Left cardiac atrium (tissue), 4 donors: ENCODE measurements at regions not wholly inside any gene's neighbourhood (a gene's known extent, or its start where the extent isn't known, plus 50 kb on each side); places are given as distances from the start of the nearest gene placed in this dataset.
A peak's percentile ranks its signal among the peaks of the same experiment; 100 is the strongest.
"Not testable (repeated sequence)": the region's sequence is repeated elsewhere in the genome, so short reads cannot be mapped to it uniquely, and the experiment has no call there.

ENCODE experiments used
- ATAC-seq, 2 donors: fragments of 200-7000 bp; cut with Tn5 transposase; one replicate each; pipeline ENCODE4 v1.9.1; 2020; ENCODE audit warnings: mild to moderate bottlenecking in 2 of 2, moderate library complexity in 2 of 2
- DNase-seq: peaks from one replicate; pipeline ENCODE4 v3.0.0-alpha.2; 2020
- intact Hi-C, 2 donors: fragments of 100-400 bp; cut with DNase I; formaldehyde crosslinking; loops; one replicate each; pipeline versions ENCODE4 v1.14.1 to v1.15.1; 2022 to 2023
- donor health status: DM: no; HTN: yes; CAD: no.
- donor health status: DM: no; HTN: yes; CAD: no; lungs with severe emphysema.
- donor health status: DM: yes; HTN: yes; CAD: no.
- donor health status: Dilated cardiomyopathy.

DNA sequence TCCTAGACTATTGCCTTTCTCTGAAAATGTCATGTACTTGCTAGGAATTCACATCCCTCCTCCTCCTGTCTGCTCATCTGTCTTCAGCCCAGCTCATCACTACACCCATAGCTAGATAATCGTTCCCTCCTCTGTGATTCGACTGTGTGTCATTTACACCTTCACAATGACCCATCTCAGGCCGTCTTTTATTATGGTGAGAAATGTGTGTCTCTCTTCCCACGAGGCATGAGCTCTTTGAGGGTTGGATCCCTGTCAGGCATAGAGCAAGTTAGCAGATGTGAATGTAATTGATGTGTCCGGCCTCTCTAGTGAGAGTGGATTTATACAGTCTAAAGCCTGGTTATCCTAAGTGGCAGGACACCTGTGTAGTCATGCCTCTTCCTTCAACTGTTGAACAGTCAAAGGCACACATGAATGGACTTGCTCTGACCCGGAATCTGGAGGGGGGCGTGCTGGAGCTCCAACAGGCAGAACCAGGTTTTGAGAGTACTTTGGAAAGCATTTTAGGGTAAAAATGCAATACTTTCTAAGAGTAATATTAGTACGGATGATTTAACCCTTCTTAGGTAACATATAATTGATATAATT is 182.1 kb downstream of the UTRN start:
- ATAC-seq (no peak), DNase-seq (no peak)
- intact Hi-C loops: no loop called here

DNA sequence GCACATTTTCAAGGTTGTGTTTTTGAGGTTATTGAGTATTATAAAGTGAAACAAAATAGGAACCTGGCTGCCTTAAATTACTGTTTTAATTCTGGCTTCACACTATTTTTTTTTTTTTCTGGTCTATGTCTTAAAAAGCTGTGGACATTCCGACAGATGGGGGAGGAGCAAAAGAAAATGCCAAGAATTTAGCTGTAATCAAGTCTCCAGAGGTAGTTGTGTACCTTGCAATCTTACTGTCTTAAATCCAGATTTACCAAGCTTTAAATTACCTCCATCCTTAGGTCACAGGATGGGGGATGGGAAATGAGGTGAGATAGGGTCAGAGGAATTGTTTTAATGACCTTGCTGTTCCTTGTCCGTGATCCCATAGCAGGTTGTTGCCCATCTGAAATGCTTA is 182.8 kb downstream of the UTRN start:
- ATAC-seq (no peak), DNase-seq (no peak)
- intact Hi-C loops: no loop called here

DNA sequence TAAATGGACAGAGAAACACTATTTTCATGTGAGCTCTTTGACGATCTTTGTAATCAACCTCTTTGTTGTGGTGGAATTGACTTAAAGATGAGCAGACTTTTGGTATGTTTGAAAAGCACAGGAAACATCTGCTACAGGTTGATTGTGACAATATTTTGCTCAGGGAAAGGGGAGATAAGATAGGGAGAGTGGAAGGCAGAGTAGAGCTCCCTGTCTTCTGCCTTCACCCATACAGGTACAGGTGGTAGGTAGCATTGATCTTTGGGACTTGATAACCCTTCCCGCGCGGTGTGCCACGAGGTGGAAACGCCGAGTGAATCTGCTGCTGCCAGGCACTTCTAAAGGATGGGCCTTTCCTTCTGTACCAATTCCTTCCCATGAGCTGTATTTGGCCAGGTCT is 183.6 kb downstream of the UTRN start:
- DNase-seq (no peak), ATAC-seq (no peak)
- intact Hi-C loops: no loop called here

DNA sequence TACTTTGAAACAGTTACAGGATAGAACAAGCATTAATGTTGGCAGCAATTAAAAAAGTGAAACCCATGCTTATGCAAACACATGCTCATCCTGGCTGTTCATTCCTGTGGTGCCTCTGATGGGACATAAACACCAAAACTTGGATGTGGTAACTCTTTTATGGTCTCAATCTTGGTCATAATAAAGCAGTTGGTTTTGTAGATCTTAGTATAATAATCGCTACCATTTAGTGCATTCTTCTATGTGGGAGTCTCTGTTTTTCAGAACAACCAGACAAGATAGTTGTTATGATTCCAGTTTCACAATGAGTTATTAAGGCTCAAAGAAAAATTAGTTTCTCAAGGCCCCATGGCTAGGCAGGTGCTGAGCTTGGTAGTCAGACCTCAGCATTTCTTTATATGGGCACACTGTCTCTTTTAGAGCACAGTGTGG is 184.0 kb downstream of the UTRN start:
- intact Hi-C loops: no loop called here
- DNase-seq: no peak

DNA sequence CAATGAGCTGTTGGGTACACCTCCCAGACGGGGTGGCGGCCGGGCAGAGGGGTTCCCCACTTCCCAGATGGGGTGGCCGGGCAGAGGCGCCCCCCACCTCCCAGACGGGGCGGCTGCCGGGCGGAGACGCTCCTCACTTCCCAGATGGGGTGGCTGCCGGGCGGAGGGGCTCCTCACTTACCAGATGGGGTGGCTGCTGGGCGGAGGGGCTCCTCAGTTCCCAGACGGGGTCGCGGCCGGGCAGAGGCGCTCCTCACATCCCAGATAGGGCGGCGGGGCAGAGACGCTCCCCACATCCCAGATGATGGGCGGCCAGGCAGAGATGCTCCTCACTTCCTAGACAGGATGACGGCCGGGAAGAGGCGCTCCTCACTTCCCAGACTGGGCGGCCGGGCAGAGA is 185.1 kb downstream of the UTRN start:
- intact Hi-C loops: loop anchor here in 1 of 2 donors (10.0 kb wide), 1 partner anchor 255 kb away; no protein-coding TSS in a partner anchor

More for the DNA sequence above, 184.0 kb downstream of the UTRN start:
- no peak for ATAC-seq

DNA sequence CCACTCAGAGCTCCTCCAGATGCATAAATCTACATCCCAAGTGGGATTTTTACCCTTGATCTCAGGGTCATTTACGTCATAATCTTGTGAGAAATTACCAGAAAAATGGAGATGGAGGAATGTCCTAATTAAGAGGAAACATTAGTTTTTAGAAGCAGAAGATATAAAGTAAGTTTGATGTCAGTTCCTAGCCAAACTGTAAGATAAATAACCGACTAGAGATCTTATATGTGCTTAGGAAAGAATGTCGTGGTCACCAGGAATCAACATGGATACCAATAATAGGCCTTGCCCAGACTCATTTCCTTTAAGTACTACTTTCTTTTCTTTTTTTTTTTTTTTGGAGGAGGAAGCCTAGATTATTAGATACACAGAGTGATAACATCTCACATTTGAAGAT is 186.9 kb downstream of the UTRN start:
- ATAC-seq (no peak), DNase-seq (no peak)
- intact Hi-C loops: loop anchor here in 1 of 2 donors (10.0 kb wide), 1 partner anchor 257 kb away; no protein-coding TSS in a partner anchor

More for the DNA sequence above, 185.1 kb downstream of the UTRN start:
- not testable (repeated sequence) for DNase-seq, ATAC-seq

DNA sequence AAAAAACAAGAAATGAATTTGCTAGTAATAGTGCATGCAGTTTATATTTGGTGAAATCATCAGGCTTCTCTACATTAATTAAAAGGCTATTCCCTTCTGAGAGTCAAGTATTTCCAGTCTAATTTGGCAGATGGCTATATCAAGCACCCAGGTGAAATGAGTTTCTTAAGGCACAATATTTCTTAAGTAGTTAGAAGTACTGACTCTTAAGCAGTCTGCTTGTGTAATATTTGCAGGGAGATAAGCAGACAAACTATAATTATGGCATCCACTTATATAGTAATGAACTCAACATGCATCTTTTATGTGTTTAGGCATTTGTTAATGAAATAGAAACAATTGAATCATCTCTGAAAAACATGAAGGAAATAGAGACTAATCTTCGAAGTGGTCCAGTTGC is 189.2 kb downstream of the UTRN start:
- ATAC-seq (no peak), DNase-seq (no peak)
- intact Hi-C loops: loop anchor here in 1 of 2 donors (10.0 kb wide), 1 partner anchor 259 kb away; no protein-coding TSS in a partner anchor

DNA sequence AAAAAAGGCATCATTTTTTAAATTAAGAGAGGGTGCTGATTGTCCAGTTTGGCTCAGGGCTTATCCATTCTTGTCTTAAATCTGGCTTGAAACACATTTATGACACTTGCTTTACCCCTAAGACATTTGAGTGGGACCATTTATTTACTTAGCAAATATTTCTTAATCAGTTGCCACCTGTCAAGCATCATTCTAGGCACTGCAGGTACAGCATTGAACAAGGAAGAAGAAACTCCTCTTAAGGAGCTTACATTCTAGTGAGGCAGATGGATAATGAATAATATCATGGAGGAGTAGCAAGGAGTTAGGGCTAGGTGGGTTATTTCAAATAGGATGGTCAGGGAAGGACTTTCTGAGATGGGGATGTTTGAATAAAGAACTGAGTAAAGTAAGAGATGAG is 189.8 kb downstream of the UTRN start:
- intact Hi-C loops: loop anchor here (5.0 to 10.0 kb wide), 2 partner anchors 188 to 260 kb away; partner anchors contain the start of gene UTRN (in 1 of the 2)
- no peak for ATAC-seq
- no peak for DNase-seq

DNA sequence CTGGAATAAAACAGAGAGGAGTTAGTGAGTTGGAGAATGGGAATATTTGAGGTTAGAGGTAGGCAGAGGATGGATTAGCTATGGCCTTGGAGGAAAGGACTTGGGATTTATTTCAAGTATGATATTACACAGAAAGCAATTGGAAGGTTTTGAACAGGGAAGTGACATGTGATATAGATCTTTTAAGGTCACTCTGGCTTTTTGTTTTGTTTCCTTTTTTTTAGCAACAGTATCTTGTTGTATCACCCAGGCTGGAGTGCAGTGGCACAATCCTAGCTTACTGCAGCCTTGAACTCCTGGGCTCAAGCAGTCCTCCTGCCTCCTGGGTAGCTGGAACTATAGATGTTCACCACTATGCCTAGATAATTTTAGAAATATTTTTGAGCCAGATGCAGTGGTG is 190.3 kb downstream of the UTRN start:
- intact Hi-C loops: loop anchor here (5.0 to 10.0 kb wide), 2 partner anchors 188 to 261 kb away; partner anchors contain the start of gene UTRN (in 1 of the 2)
- ATAC-seq: no peak

DNA sequence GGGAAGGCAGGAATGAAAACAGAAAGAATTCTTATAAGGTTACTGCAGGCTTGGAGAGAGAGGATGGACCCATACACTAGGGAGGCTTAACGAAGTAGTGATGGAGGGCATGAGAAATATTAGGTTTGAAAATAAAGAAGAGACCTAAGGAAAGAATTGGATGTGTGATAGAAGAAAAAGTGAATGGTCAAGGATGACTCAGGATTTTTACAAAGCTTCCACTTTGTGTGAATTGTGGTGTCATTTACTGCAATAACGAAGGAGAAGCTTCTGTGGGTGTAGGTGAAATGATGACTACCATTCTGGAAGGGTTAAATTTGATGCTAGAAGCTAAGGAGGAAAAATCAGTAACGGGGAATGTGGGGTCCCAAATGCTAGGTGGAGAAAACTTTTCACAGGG is 191.2 kb downstream of the UTRN start:
- DNase-seq (no peak), ATAC-seq (no peak)
- intact Hi-C loops: loop anchor here (5.0 to 10.0 kb wide), 2 partner anchors 189 to 261 kb away; partner anchors contain the start of gene UTRN (in 1 of the 2)

More for the DNA sequence above, 190.3 kb downstream of the UTRN start:
- no peak for DNase-seq

DNA sequence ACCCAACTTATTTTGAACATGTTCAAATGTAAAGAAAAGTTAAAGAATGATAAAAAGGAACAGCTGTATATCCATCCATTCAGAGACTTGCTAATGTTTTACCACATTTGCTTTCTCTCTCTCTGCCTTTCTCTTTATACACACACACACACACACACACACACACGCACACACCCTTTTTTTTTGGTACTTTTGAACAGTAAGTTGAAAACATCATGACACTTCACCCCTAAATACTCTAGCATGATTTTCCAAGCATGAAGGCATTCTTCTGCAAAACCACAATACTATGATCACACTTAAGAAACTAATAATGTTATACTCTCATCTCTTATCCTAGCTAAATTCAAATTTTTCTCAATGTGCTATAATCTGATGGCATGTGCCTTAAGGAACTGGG is 192.3 kb downstream of the UTRN start:
- ATAC-seq (no peak), DNase-seq (no peak)
- intact Hi-C loops: loop anchor here (5.0 to 10.0 kb wide), 2 partner anchors 190 to 263 kb away; partner anchors contain the start of gene UTRN (in 1 of the 2)

DNA sequence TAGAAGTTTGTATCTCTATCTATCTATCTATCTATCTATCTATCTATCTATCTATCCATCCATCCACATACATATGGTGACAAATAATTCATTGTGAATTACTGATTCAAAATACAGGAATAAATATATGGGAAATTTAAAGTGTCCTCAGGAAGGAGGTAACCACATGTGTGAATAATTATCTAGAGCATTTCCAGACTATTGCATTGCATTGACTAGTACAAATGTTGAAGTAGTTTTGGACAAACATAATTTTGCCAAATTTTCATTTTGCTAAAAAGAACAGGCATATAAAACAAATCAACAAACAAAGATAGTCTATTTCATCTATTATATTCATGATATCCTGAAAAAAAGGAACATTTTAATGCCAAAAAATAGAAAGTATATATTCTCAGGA is 192.7 kb downstream of the UTRN start:
- intact Hi-C loops: loop anchor here (5.0 to 10.0 kb wide), 2 partner anchors 191 to 263 kb away; partner anchors contain the start of gene UTRN (in 1 of the 2)
- ATAC-seq: no peak

DNA sequence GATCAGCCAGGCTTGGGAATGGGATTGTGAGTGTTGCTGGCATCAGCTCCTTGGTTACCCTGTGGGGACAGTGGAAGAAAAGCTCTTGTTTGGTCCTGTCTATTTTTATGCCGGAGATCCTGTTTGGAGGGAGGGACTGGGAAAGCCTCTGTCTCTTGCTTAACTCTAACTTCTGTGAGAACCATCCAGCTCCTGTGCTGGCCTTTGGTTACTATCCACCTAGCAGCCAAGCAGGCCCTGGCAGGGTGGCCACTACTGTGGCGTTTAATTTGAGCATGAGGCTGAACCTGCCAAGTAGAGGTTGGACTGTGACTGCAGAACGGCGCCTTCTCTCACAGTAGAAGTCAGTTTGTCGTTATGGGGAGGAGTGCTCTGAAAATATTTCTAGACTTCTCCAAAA is 193.3 kb downstream of the UTRN start:
- intact Hi-C loops: loop anchor here (5.0 to 10.0 kb wide), 2 partner anchors 191 to 264 kb away; partner anchors contain the start of gene UTRN (in 1 of the 2)
- peak; percentile 45 for DNase-seq
- ATAC-seq: peak; percentile 84 to 93

More for the DNA sequence above, 192.7 kb downstream of the UTRN start:
- DNase-seq: no peak

DNA sequence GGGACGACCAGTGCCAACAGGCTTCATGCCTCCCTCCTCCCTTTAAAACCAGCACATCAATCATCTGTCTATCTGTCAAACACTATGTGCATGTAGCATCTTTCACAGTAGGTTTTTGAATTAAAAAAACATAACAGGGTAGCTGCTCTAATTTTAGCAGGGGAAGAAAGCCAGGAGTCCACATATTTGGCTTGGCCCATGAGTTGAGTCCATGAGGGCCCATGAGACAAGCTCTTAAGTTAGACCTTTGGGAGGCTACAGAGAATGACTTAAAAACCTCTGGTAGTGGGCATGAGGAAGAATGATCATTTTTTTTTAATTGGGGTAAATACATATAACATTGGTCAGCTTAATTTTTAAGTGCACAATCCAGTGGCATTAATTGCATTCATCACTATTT is 194.9 kb downstream of the UTRN start:
- no peak for ATAC-seq
- DNase-seq: no peak
- intact Hi-C loops: loop anchor here (5.0 to 10.0 kb wide), 4 partner anchors 193 to 375 kb away; partner anchors contain the start of gene UTRN (in 1 of the 2)

DNA sequence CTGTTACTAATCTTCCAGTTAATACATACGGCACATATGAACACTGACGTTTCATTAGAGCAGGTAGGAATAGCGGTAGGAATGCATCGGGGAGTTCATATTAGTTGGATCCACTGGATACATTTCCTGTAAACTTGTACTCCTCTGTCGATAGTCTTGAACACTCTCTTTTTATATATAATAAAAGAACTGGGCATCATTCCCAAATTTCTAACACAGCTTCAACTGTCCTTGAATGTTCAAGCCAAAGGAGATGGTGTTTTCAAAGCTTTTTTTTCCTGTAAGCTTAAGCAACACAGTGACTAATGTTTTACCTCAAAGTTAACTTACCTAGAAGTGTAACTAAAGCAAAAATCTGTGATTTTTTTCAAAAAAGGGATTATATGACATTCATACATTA is 195.3 kb downstream of the UTRN start:
- ATAC-seq (no peak), DNase-seq (no peak)
- intact Hi-C loops: loop anchor here (5.0 to 10.0 kb wide), 2 partner anchors 373 to 376 kb away; no protein-coding TSS in a partner anchor

DNA sequence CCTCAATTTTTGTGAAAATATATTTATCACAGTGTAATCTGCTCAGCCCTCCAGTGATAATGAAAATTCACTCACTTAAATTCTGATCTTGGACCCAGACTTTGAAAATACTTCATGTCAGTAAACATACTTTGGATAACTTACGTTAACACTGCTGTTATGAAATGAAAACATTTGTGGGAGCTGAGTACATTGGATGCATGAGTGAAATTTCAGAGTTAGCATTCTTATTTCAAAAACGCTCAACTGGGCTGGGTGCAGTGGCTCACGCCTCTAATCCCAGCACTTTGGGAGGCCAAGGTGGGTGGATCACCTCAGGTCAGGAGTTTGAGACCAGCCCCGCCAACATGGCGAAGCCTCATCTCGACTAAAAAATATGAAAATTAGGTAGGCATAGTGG is 196.4 kb downstream of the UTRN start:
- ATAC-seq: no peak
- intact Hi-C loops: loop anchor here (5.0 to 10.0 kb wide), 2 partner anchors 374 to 377 kb away; no protein-coding TSS in a partner anchor
- DNase-seq: no peak

DNA sequence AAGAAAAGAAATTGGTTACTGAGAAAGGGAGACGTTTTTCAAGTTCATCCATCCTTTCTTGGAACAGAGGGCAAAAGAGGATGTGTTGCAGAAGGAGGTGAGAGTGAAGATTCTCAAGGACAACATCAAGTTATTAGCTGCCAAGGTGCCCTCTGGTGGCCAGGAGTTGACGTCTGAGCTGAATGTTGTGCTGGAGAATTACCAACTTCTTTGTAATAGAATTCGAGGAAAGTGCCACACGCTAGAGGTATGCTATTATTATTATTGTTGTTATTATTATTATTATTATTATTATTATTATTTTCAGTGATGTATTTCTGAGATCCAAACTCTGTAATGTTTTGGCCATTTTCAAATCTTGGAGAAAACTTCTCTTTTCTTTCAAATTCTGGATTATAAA is 197.0 kb downstream of the UTRN start:
- intact Hi-C loops: loop anchor here (2.0 to 10.0 kb wide), 3 partner anchors 265 to 377 kb away; no protein-coding TSS in a partner anchor
- DNase-seq: peak; percentile 81
- ATAC-seq: peak in 1 of 2 donors; percentile 61

DNA sequence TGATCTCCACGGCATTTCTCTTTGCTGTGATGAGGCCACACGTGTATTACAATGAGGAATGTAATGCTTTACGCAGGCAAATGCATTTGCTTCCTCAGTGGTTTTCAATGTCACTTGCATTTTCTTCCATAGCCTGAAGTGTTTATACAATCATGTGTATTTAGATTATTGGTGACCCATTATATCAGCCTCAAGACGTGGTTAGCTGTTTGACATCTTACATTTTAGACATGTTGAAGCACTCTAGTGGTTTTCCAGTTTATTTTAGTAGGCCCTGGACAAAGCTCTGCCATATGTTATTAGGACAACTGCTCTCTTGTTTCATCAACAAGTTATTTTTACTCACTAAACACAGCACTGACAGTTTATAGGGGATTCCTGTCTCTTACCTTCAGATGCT is 200.4 kb downstream of the UTRN start:
- DNase-seq (no peak), ATAC-seq (no peak)
- intact Hi-C loops: loop anchor here in 1 of 2 donors (10.0 kb wide), 1 partner anchor 381 kb away; no protein-coding TSS in a partner anchor

DNA sequence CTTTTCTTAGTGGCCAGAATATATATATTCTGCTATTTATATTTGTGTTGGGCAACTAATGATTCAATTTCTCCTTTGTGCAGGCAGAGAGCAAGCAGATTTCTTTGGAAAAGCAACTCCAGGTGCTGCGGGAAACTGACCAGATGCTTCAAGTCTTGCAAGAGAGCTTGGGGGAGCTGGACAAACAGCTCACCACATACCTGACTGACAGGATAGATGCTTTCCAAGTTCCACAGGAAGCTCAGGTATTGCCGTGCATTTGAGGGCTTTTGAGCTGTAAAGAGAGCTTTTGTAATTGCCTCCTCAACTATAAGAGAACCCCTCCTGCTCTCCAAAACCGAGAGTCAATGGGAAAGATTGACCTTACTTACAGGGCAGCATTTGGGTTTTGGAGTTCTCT is 203.5 kb downstream of the UTRN start:
- intact Hi-C loops: loop anchor here in 1 of 2 donors (10.0 kb wide), 1 partner anchor 384 kb away; no protein-coding TSS in a partner anchor
- ATAC-seq (no peak), DNase-seq (no peak)
